Activated T-helper 1 cell treated with Interleukin-2 at 50 U/mL for 16 hours (primary cell): ENCODE measurements at regions not wholly inside any gene's neighbourhood (a gene's known extent, or its start where the extent isn't known, plus 50 kb on each side); places are given as distances from the start of the nearest gene placed in this dataset.
"Not testable (repeated sequence)": the region's sequence is repeated elsewhere in the genome, so short reads cannot be mapped to it uniquely, and the experiment has no call there.

ENCODE experiments used
- DNase-seq: peaks from one replicate; pipeline ENCODE4 v3.0.0-alpha.2; 2020; ENCODE audit warnings: low read depth

DNA sequence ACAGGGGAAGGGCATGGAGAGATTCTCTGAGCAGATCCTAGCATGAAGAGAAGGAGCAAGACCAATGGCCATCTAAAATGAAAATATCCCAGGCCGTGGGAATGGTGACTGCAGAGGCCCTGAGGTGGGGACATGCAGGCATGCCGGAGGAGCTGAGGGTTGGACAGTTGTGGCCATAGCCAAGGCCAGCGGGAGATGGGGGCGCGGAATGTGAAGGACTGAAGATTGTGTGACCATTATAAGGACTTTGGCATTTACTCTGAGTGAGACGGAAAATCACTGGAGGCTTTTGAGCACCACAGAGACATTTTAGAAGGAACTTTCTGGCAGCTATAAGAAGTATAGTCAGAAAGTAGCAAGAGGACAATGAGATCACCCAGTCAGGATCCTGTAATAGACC is 341.1 kb downstream of the SFMBT2 start:
- DNase-seq = no peak

DNA sequence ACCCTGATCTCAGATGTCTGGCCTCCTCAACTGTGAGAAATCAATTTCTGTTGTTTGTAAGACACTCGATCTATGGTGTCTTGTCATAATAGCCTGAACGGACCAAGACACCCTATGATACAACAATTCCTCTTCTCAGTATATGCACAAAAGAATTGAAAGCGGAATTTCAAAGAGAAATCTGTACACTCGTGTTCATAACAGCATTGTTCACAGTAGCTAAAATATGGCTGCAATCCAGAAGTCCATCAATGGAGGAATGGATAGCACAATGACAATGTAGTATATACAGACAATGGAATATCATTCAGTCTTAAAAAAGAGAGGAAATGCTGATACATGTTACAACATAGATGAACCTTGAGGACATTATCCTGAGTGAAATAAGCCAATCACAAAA is 354.6 kb downstream of the SFMBT2 start:
- DNase-seq = no peak

DNA sequence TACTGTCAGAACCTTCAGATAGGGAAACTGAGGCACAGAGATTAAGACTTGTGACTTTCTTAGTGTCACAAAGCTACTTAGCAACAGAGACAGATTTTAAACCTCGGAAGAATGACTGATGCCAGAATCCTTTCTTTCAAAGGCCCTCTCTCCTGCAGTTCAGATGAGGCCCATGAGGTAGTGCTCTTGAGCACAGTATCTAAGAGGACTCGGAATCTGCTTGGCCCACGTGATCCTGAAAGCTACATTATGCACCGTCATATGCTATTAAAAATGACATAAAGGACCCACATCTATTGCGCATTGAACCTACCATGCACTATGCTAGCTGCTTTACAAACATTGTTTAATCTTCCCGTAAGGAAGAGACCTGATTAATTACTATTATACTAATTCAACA is 355.9 kb downstream of the SFMBT2 start:
- DNase-seq = no peak

DNA sequence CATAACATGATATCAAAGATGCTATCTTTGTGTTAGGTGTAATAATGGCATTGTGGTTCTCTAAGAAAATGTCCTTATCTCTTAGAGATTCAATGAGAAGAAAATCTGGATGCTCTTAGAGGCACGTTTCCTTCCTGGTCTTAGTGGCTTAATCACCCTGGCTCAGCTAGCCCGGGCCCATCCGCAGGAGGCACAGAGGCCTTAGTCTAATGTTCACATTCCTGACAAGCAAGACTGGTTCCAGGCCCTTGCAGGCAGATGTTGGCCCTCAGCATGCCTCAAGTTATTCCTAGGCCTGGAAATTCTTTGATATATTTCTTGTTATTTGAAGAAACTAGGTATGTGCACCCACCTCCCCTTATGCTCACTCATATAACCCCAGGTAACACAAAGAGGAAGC is 357.6 kb downstream of the SFMBT2 start:
- no peak for DNase-seq

DNA sequence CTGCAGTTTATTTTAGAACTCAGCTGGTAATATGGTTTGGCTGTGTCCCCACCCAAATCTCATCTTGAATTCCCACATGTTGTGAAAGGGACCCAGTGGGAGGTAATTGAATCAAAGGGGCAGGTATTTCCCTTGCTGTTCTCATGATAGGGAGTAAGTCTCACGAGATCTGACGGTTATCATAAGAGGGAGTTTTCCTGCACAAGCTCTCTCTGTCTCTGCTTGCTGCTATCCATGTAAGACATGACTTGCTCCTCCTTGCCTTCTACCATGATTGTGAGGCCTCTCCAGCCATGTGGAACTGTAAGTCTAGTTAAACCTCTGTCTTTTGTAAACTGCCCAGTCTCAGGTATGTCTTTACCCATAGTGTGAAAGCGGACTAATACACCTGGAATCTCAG is 360.8 kb downstream of the SFMBT2 start:
- DNase-seq = not testable (repeated sequence)

DNA sequence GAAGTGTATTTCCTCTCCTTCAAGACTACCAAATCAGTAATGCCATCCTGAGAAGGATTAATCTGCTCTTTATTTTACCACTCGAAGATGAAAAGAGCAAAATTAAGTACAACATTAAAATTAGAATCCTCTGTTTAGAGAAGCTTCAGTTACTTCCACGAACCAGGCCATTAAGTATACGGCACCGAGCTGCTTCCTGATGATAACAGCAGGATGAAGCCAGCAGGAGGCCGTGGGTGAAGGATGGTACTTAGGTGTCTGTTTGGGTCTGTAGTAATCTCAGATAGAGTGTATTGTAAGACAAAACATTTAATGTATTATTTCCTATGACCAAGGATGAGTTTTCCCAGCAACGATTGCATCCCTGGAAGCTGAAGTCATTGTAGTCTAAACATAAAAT is 362.8 kb downstream of the SFMBT2 start:
- DNase-seq = no peak

DNA sequence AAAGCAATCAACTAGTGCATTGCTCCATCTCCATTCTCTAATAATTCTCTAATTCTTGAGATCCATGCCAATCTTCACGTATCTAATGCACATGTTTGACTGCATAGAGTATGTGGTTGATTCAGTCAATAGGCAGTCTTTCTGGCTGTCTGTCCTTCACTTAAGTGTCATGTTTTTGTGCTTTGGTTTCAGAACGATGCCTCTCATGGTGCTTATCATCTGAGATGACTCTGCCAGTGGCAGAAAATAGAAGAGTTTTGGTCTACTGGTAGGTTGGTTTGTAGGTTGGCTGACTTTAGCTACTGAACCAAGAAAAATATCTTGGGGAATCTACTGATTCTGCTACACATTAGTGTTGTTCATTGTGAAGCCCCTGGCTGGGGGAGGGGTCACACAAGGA is 364.2 kb downstream of the SFMBT2 start:
- DNase-seq = no peak

DNA sequence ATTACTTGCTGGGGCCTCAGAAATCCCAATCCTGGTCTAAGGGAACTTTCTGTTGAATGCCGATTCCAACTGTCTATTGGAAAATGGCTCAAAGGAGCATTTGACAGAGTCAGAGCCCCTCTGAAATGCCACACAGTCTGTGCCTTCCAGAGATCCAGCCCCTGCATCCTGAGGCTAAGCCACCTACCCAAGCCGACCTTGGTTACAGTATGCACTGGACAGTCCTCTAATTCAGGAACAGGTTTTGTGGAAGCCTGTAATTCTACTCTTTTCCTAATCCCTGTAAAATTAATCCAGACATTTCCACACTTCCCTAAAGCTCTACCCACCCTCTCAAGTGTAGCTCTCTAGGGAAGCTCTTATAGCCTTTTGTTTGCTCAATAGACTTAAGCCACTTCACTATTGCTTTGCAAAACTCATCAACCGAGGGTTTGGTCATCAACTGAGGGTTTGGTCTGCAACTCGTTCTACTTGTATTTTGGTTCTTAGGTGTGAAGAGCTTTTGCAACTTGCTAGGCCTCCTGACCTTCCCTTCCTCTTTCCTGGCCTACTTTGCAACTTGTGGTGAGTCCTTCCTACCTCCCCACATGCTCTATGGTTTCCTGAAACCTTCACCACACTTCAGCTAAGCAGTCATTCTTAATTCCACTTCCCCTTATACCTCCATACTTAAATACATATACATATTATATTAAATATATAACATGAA is 364.8 kb downstream of the SFMBT2 start:
- DNase-seq = no peak

DNA sequence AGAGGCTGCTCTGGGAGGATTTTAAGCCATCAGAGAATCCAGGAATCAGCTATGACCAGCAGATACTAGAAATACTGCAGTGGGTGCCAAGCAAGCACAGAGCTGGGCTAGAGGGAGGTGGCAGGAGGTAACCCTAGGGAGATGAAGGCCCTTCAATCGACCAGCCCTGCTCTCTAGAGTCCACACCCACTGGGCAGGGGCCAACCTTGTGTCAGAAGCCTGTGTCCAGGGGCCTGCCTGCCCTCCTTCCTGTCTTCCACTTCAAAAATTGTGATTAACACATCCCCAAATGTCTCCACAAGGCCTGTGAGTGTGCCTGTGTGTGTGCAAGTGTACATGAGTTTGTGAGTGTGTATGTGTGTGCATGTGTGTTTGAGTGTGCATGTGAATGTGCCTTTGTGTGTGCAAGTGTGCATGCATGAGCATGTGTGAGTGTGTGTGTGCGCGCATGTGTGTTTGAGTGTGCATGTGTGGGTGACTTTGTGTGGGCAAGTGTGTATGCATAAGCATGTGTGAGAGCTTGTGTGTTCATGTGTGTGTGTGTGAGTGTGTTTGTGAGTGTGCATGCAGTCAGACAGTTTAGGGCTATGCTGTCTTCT is 367.7 kb downstream of the SFMBT2 start:
- DNase-seq = no peak

DNA sequence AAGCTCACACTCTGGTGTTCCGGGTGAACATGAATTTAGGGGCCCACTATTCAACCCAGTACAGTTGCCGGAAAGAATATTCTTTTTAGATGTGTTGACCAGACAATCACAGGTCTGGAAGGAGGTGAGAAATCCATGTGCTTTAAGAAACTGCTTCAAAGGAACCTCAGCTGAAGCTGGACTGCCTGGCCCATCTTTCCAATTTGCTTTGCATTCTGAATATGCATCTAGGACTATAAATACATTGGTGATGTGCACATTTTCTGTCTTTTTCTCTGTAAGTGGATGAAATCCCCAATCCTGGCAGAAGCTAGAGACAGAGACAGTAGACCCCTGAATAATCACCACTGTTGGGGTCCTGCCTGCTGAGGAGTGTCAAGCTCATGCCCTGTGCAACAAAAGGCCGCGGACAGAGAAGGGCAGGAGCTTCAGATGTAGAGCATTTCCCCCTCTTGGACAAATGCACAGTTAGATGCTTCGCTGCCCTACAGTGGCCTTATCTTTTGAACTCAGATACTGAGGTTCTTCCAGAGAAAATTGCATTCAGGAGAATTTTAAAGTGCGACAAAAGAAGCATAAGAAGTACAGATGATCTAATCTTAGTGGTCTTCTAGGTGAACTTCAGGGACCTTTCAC is 368.3 kb downstream of the SFMBT2 start:
- no peak for DNase-seq

DNA sequence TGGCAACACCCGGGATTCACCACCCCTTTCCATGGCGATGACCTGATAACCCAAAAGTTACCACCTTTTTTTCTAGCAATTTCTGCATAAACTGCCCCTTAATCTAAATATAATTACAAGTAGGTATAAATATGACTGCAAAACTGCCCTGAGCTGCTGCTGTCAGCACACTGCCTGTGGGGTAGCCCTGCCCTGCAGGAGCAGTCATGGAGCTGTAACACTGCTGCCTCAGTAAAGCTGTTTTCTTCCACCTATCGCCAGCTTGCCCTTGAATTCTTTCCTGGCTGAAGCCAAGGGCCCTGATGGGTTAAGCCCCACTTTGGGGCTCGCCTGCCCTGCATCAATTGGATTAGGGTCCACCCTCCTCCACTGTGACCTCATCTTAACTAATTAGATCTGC is 368.8 kb downstream of the SFMBT2 start:
- no peak for DNase-seq

DNA sequence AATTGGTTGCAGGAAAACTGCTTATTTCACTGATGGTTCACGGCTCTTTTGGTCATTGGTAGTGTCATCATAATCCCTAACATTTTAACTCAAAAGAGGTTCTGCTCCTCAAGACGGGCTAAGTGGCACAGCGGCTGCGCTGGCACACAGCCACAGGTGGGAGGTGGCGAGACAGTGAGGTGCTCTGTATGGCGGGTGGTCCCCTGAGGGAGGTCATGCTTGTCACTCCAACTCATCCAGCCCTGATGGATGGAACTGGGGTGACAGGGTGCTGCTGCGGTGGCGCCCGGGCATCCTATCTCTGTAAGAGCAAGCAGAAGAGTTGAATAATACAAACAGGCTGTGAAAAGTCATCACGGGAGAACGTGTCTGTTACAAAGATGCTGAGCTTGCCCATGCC is 370.2 kb downstream of the SFMBT2 start:
- no peak for DNase-seq

DNA sequence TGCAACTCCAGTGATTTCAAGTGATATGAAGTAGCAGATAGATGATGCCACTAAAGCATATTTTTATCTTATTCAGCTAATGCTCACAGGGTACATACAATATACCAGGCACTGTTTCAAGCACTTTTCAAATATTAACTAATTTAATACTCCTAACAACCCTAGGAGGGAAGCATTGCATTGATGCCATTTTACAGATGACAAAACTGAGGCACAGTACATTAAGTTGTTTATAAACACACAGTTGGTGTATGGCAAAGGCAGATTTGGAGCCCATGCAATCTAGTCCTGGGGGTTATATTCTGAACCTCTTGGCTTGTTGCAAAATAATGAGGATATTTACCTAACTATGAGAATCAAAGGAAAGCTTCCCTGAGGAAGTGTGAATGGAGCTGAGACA is 371.0 kb downstream of the SFMBT2 start:
- DNase-seq = no peak

DNA sequence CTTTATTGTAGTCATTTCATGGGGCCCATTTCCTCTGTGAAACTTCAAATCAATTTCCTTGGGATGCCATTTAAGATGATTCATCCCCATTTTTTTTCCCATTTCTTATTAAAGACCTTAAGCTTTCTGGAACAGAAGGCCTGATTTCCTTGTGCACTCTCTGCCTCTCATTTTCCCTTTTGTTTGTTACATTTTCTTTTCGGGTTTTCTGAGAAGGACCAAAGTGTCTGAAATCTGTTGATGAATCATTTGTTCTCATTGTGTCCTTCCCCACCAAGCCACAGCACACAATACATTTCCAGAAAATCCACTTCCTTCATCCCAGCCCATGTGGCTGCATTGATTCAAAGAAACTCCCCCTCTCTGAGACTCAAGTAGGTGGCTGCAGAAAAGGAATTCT is 372.4 kb downstream of the SFMBT2 start:
- no peak for DNase-seq

DNA sequence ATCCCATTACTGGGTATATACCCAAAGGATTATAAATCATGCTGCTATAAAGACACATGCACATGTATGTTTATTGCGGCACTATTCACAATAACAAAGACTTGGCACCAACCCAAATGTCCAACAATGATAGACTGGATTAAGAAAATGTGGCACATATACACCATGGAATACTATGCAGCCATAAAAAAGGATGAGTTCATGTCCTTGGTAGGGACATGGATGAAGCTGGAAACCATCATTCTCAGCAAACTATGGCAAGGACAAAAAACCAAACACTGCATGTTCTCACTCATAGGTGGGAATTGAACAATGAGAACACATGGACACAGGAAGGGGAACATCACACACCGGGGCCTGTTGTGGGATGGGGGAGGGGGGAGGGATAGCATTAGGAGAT is 373.4 kb downstream of the SFMBT2 start:
- DNase-seq = not testable (repeated sequence)

DNA sequence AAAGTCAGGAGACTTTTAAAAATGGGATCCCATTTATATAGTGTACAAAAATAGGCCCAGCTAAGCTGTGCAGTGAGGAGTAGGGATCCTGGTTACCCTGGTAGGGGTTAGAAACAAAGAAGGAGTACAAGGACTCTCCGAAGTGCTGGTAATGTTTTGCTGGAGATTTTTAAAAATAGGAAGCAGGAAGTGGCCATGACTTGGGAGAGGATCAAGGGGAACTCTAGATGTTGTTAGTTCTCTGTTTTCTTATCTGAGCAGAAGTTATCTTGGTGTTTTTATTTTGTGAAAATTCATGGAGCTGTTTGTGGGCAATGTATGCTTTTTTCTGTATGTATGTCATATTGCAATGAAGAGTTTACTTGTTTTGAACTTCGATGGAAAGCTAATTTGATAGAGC is 373.9 kb downstream of the SFMBT2 start:
- DNase-seq = no peak

DNA sequence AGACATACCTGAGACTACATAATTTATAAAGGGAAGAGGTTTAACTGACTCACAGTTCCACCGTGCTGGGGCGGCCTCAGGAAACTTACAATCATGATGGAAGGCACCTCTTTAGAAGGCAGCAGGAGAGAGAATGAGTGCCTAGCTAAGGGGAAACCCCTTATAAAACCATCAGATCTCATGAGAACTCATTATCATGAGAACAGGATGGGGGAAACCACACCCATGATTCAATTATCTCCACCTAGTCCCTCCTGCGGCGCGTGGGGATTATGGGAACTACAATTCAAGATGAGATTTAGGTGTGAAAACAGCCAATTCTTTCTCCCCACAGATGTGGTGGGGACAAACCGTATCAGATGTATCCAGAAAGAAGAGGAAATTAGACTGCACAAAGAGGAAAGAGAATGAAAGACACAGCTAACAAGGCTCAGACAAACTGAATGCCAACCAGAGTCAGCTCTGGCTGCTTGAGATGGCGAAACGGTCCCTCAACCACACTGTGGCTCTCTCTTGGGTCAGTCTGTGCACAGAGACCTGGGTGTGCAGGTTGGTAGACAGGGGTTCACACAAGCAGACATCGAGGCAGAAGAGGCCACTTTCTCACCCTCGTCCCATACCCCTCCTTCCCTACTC is 375.6 kb downstream of the SFMBT2 start:
- DNase-seq = no peak

DNA sequence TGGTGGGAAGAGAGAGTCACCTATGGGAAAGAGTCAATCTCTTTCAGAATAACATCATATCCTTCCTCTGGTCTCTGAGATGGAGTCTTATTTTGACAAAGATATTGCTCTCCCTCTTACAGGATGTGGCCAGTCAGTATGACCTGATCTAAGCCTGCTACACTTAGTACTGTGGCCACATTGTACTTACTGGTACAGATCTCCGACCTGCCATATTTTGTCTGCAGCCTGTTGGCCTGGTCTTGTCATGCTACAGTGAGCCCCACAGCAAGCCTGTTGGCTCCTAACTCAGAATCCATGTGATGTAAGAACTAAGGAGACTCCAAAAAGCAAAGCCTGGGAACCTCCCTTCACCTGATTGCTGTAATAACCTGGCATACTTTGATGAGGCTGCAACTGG is 377.8 kb downstream of the SFMBT2 start:
- DNase-seq = no peak

DNA sequence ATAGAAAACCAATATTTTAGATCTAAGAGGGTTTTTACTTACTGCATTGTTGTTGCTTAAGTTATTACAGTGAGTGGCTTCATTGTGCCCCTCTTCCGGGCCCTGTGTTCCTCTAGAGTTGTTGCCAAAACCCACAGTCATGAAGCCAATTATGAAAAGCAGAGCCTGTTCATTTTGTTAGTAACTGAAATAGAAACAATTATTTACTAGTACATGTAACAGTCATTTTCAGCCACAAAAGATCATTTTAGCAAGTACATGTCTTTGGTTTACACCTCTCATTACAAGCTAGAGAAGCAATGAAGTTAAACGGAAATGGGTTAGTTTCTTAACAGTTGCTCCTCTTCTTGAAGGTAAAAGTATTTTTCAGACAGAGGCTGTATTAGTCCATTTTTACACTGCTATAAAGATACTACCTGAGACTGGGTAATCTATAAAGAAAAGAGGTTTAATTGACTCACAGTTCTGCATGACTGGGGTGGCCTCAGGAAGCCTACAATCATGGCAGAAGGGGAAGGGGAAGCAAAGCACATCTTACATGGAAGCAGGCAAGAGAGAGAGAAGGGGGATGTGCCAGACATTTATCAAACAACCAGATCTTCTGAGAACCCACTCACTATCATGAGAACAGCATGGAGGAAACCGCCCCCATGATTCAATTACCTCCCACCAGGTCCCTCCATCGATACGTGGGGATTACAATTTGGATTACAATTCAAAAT is 380.5 kb downstream of the SFMBT2 start:
- no peak for DNase-seq

DNA sequence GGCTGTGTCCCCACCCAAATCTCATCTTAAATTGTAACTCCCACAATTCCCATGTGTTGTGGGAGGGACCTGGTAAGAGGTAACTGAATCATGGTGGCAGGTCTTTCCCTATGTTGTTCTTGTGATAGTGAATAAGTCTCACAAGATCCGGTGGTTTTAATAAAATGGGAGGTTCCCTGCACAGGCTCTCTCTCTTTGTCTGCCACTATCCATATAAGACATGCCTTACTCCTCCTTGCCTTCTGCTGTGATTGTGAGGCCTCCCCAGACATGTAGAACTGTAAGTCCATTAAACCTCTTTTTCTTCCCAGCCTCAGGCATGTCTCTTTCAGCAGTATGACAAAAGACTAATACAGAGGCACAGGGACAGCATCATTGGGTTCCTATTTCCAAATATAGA is 381.2 kb downstream of the SFMBT2 start:
- no peak for DNase-seq

DNA sequence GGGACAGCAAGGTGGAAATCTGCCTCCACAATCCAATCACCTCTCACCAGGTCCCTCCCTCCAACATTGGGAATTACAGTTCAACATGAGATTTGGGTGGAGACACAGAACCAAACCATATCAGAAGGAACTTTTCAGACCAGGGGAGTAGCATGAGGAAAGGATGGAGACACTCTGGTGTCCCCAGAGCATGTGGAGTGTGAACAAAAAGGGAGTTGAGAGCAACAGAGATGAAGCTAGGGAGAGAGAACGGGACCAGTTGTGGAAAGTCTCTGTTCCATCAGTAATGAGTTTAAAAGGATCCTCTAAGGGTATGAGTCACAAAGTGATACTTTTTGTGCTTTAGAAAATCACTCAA is 382.0 kb downstream of the SFMBT2 start:
- no peak for DNase-seq

DNA sequence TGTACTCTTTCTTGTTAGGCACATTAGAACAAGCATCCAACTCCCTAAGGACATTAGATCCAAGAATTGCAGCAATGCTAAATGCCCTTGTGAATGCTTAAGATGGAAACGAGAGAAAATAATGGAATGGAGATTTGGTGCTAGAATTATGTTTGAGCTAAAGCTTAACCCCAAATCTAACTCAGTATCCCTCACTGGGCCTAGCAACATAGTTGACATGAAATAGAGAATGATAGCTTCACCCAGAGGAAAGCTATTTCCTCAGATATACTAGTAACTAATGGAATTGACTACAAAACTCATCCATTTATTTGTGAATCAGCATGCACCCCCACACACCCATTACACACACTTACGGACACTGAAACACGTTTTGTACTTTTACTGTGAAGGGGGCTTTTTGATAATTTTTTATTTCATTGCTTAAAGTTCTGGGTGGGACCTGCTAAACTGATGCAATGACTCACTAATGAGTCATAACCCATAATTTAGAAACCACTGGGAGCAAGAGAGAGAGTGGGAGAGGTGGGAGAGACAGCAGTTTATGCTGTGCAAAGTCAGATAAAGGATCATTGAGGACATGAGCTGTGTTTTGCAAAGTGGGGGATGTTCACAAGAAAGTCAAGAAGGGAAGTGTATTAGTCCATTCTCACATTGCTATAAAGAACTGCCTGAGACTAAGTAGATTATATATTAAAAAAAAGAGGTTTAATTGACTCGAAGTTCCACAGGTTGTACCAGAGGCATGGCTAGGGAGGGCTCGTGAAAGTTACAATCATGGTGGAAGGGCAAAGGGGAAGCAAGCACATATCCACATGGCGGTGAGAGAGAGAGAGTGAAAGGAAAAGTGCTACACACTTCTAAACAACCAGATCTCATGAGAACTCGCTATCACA is 382.7 kb downstream of the SFMBT2 start:
- DNase-seq = no peak
